Bronchial epithelial cell (primary cell): ENCODE measurements at regions not wholly inside any gene's neighbourhood (a gene's known extent, or its start where the extent isn't known, plus 50 kb on each side); places are given as distances from the start of the nearest gene placed in this dataset.
A peak's percentile ranks its signal among the peaks of the same experiment; 100 is the strongest.

Experiments used
- DNase-seq: peaks from one replicate; pipeline ENCODE4 v3.0.0-alpha.2; 2010; ENCODE audit warnings: low read depth
- FAIRE-seq: peaks from 2 replicates; lab custom pipeline; 2011; peaks lifted over from hg19 to GRCh38; lab: Jason Lieb, UNC
- H3K27me3 ChIP-seq: 2 replicates; pipeline ENCODE4 v1.5.1; 2011; ENCODE audit warnings: low read length; ENCODE audit not compliant: control insufficient read depth, insufficient read depth
- H3K36me3 ChIP-seq: 2 replicates; pipeline ENCODE4 v1.5.1; 2011; ENCODE audit warnings: low read length; ENCODE audit not compliant: control insufficient read depth, insufficient read depth
- H3K4me3 ChIP-seq: 2 replicates; pipeline ENCODE4 v1.5.1; 2011; ENCODE audit warnings: mild to moderate bottlenecking, low read depth, low read length, control low read depth
- CTCF ChIP-seq: IDR thresholded peaks from 2 replicates; pipeline ENCODE4 v1.5.1; 2011; ENCODE audit warnings: mild to moderate bottlenecking, moderate library complexity, low read length, control low read depth, inconsistent platforms; ENCODE audit not compliant: insufficient read depth, severe bottlenecking

- Histone ChIP-seq H3K27me3 (no peaks in the 10 kb centered on the region), H3K36me3 (no peaks in the 10 kb centered on the region), H3K4me3 (no peak overlapping the region)
- DNase-seq, result no peak
- FAIRE-seq, result no peak
- TF ChIP-seq CTCF, result no peak
Measured at GRCh38 chr5:93034621-93035590, 546.1 kb downstream of the NR2F1-AS1 start.

GRCh38 chr5:93022796-93023447 lies 558.1 kb downstream of the NR2F1-AS1 start:
- Histone ChIP-seq H3K27me3 (no peaks in the 10 kb centered on the region), H3K4me3 (no peak overlapping the region), H3K36me3 (no peaks in the 10 kb centered on the region)
- no peak for TF ChIP-seq CTCF
- DNase-seq (peak; percentile 1), FAIRE-seq (no peak)

GRCh38 chr5:93022211-93022610 lies 558.8 kb downstream of the NR2F1-AS1 start:
- DNase-seq, result no peak
- TF ChIP-seq CTCF, result no peak
- FAIRE-seq, result no peak

GRCh38 chr5:93019896-93020295 lies 561.1 kb downstream of the NR2F1-AS1 start:
- DNase-seq (no peak), FAIRE-seq (no peak)
- no peaks in the 10 kb centered on the region for H3K27me3 ChIP-seq
- H3K36me3 ChIP-seq, result no peaks in the 10 kb centered on the region
- no peak for TF ChIP-seq CTCF
- H3K4me3 ChIP-seq, result no peak overlapping the region

More at GRCh38 chr5:93022211-93022610, 558.8 kb downstream of the NR2F1-AS1 start:
- Histone ChIP-seq H3K27me3 (no peaks in the 10 kb centered on the region), H3K36me3 (no peaks in the 10 kb centered on the region), H3K4me3 (no peak overlapping the region)

- H3K4me3 ChIP-seq, result no peak overlapping the region
- no peaks in the 10 kb centered on the region for H3K27me3 ChIP-seq
- FAIRE-seq (no peak), DNase-seq (peak; percentile 3)
- no peak for TF ChIP-seq CTCF
- H3K36me3 ChIP-seq, result no peaks in the 10 kb centered on the region
Measured at GRCh38 chr5:93018461-93018860, 562.6 kb downstream of the NR2F1-AS1 start.
